Thymus (tissue), 11 donors: ENCODE measurements at regions not wholly inside any gene's neighbourhood (a gene's known extent, or its start where the extent isn't known, plus 50 kb on each side); places are given as distances from the start of the nearest gene placed in this dataset.

Experiments
- DNase-seq, 9 donors: peaks; one replicate each; pipeline ENCODE4 v3.0.0-alpha.2; 2013; ENCODE audit warnings: low spot score in 9 of 9, low read depth in 6 of 9, missing footprints in 1 of 9
- H3K27ac ChIP-seq, 2 donors: one replicate each; pipeline ENCODE4 v1.5.1; 2013; ENCODE audit warnings: control low read depth in 1 of 2, low read depth in 1 of 2, low read length in 1 of 2, mild to moderate bottlenecking in 1 of 2, moderate library complexity in 1 of 2
- H3K27me3 ChIP-seq, 2 donors: one replicate each; pipeline ENCODE4 v1.5.1; 2013; ENCODE audit warnings: low read length in 1 of 2; ENCODE audit not compliant: control insufficient read depth in 2 of 2, insufficient read depth in 1 of 2
- H3K36me3 ChIP-seq, 2 donors: one replicate each; pipeline ENCODE4 v1.5.1; 2013; ENCODE audit warnings: low read length in 1 of 2, mild to moderate bottlenecking in 1 of 2, moderate library complexity in 1 of 2; ENCODE audit not compliant: control insufficient read depth in 2 of 2, insufficient read depth in 2 of 2
- H3K4me1 ChIP-seq, 2 donors: one replicate each; pipeline ENCODE4 v1.5.1; 2013; ENCODE audit warnings: low read length in 2 of 2; ENCODE audit not compliant: control insufficient read depth in 2 of 2, insufficient read depth in 2 of 2
- H3K4me3 ChIP-seq, 2 donors: one replicate each; pipeline ENCODE4 v1.5.1; 2013; ENCODE audit warnings: low read length in 2 of 2, control low read depth in 1 of 2, mild to moderate bottlenecking in 1 of 2
- H3K9me3 ChIP-seq, 2 donors: one replicate each; pipeline ENCODE4 v1.5.1; 2013; ENCODE audit warnings: low read length in 1 of 2, mild to moderate bottlenecking in 1 of 2; ENCODE audit not compliant: control insufficient read depth in 2 of 2, insufficient read depth in 1 of 2
- WGBS: extraction: QIAGEN DNeasy Blood & Tissue Kit; methylation state at CpG from one replicate; pipeline ENCODE4 v1.1.7; 2013; 5-methylcytosine and 5-hydroxymethylcytosine counted together
- donor health status: healthy.

GRCh38 chr5:3191585-3191984 is 404.0 kb upstream of the IRX1 start:
- Histone ChIP-seq H3K27ac (no peak overlapping the region), H3K27me3 (peaks cover 0 to 15% of the 10 kb centered on the region in 2 donors), H3K4me3 (no peak overlapping the region), H3K36me3 (no peaks in the 10 kb centered on the region), H3K4me1 (no peaks in the 10 kb centered on the region), H3K9me3 (no peaks in the 10 kb centered on the region)
- DNase-seq: no peak
- 86% methylated on average over 15 of the region's 15 CpGs for WGBS

DNA sequence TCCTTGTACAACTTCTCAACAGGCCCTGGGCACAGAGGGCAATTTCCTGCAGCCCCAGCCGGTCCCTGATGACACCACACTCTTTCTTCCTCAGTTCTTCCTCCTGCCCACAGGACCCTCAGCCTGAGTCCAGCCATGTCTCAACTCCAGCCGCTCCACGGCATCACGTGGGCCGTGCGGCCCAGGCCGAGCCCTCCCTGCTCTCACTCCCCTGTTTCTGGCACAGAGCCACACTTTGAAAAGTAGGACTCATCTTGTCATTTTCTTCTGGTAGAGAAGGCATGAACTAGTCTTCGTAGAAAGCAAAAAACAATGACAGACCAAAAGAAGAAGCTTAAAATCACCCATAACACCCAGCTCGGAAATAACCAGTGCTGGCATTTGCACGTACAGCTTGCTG is 404.7 kb upstream of the IRX1 start:
- H3K9me3 ChIP-seq: no peaks in the 10 kb centered on the region
- H3K4me1 ChIP-seq: no peaks in the 10 kb centered on the region
- WGBS: 87% methylated on average over 10 of the region's 10 CpGs
- no peak overlapping the region for H3K4me3 ChIP-seq
- no peak for DNase-seq
- H3K27ac ChIP-seq: no peak overlapping the region
- no peaks in the 10 kb centered on the region for H3K36me3 ChIP-seq
- peaks cover 0 to 10% of the 10 kb centered on the region in 2 donors for H3K27me3 ChIP-seq

- DNase-seq: no peak
- peaks cover 0 to 9% of the 10 kb centered on the region in 2 donors for H3K27me3 ChIP-seq
- H3K4me3 ChIP-seq: no peak overlapping the region
- no peaks in the 10 kb centered on the region for H3K36me3 ChIP-seq
- 97% methylated on average over 1 of the region's 1 CpG for WGBS
- H3K27ac ChIP-seq: no peak overlapping the region
- no peaks in the 10 kb centered on the region for H3K9me3 ChIP-seq
- H3K4me1 ChIP-seq: no peaks in the 10 kb centered on the region
Observed at GRCh38 chr5:3190433-3190832, 405.2 kb upstream of the IRX1 start.

DNA sequence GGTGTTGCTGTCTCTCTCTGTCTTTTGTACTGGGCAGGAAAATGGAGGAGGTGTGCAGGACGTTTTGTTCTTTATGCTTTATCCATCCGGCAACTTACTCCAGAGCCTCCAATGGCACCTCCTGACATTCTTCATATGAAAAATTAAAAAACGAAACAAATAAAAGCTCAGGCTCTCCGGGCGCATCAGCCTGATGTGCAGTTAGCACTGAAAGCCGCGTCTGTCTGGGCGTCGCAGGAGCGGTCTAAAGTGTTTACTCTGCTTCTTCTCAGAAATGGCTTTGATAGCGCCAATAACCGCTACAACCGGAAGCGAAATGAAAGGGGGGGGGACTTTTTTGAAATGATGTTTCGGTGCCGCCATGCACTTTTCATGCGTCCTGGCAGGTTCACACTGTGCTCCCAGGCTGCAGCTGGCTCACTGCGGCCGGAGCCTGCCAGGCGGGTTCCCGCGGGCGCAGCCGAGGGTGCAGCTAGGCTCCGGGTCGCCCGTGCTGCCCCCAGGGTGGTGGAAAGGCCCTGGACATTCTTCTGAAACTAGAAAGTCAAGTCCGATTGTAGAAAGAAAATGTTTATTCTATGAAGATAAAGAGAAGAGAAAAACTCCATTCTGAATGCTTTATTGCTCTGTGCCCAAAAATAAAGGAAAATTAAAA is 407.7 kb upstream of the IRX1 start:
- no peaks in the 10 kb centered on the region for H3K27me3 ChIP-seq

DNA sequence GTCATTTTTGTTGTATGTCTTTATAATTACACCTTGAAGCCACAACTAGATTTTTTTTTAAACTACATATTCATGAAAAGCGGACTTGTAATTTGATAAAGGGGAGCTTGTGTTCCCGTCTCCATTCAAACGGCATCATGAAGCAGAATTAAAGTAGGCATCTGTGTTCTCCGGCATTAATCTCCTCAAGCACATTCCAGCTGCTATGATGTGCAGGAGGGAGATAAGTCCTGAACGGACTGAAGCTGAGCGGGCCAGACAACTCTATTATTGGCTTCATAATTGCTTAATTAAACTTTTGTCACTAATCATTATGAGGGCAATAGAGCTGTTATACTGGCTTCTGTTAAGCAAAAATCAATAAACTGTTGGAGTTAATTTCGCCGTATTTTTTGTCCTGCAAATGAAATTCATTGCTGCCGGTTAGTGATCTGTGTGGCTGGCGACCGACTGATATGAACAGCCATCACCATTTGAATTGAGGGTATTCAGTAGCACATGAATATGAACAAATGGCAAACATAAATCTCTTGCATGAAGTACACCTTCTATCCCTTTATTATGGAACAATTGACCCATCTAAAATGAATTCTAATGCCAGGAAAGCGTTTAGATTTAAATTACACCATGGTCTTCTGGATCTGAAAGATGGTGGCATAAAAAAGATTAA is 408.8 kb upstream of the IRX1 start:
- Histone ChIP-seq H3K27me3 (no peaks in the 10 kb centered on the region), H3K36me3 (no peaks in the 10 kb centered on the region), H3K27ac (no peak overlapping the region), H3K9me3 (no peaks in the 10 kb centered on the region), H3K4me1 (no peaks in the 10 kb centered on the region), H3K4me3 (no peak overlapping the region)
- 83% methylated on average over 12 of the region's 12 CpGs for WGBS
- DNase-seq: no peak

More for the DNA sequence above, 407.7 kb upstream of the IRX1 start:
- Histone ChIP-seq H3K36me3 (no peaks in the 10 kb centered on the region), H3K4me3 (no peak overlapping the region), H3K27ac (no peak overlapping the region), H3K9me3 (no peaks in the 10 kb centered on the region), H3K4me1 (no peaks in the 10 kb centered on the region)
- WGBS: 94% methylated on average over 28 of the region's 28 CpGs
- DNase-seq: no peak

- DNase-seq: no peak
- H3K4me1 ChIP-seq: no peaks in the 10 kb centered on the region
- 76% methylated on average over 7 of the region's 7 CpGs for WGBS
Observed at GRCh38 chr5:3186156-3186555, 409.5 kb upstream of the IRX1 start.

DNA sequence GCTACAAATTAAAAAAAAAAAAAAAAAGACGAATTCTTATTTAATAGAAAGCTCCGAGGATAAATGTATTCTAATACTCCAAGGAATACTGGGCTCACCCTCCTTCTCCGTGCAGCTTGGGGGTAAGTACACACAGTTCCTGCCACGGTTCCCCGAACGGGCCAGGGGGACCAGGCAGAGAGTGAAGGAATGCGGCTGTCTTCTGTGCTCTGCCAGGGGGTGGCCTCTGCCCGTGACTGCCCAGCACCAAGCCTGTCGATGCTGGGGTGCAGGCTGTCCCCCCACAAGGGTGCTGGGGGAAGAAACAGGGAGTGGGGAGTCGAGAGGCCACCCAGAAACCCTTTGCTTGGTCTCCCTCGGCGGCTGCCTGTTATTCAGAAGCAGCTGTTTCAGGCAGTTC is 410.1 kb upstream of the IRX1 start:
- Histone ChIP-seq H3K36me3 (no peaks in the 10 kb centered on the region), H3K4me1 (no peaks in the 10 kb centered on the region), H3K27ac (no peak overlapping the region), H3K27me3 (peaks cover 0 to 2% of the 10 kb centered on the region in 2 donors), H3K4me3 (no peak overlapping the region), H3K9me3 (no peaks in the 10 kb centered on the region)
- WGBS: 76% methylated on average over 12 of the region's 12 CpGs
- no peak for DNase-seq

More at GRCh38 chr5:3186156-3186555, 409.5 kb upstream of the IRX1 start:
- Histone ChIP-seq H3K27me3 (peaks cover 0 to 2% of the 10 kb centered on the region in 2 donors), H3K4me3 (no peak overlapping the region), H3K27ac (no peak overlapping the region), H3K36me3 (no peaks in the 10 kb centered on the region), H3K9me3 (no peaks in the 10 kb centered on the region)

GRCh38 chr5:3182133-3182876 is 413.3 kb upstream of the IRX1 start:
- DNase-seq: no peak
- no peak overlapping the region for H3K4me3 ChIP-seq
- no peak overlapping the region for H3K27ac ChIP-seq
- WGBS: 88% methylated on average over 12 of the region's 12 CpGs
- peaks cover 0 to 2% of the 10 kb centered on the region in 2 donors for H3K27me3 ChIP-seq
- H3K9me3 ChIP-seq: no peaks in the 10 kb centered on the region
- H3K4me1 ChIP-seq: no peaks in the 10 kb centered on the region
- no peaks in the 10 kb centered on the region for H3K36me3 ChIP-seq

- H3K4me3 ChIP-seq: no peak overlapping the region
- no peaks in the 10 kb centered on the region for H3K4me1 ChIP-seq
- 72% methylated on average over 18 of the region's 18 CpGs for WGBS
- no peaks in the 10 kb centered on the region for H3K36me3 ChIP-seq
- H3K27me3 ChIP-seq: peaks cover 0 to 2% of the 10 kb centered on the region in 2 donors
- no peak for DNase-seq
- H3K27ac ChIP-seq: no peak overlapping the region
- H3K9me3 ChIP-seq: no peaks in the 10 kb centered on the region
Observed at GRCh38 chr5:3181671-3182070, 414.0 kb upstream of the IRX1 start.
